Upper lobe of left lung (tissue), 4 donors: ENCODE measurements at regions not wholly inside any gene's neighbourhood (a gene's known extent, or its start where the extent isn't known, plus 50 kb on each side); places are given as distances from the start of the nearest gene placed in this dataset.

ENCODE experiments used
- CTCF ChIP-seq, 6 experiments: fragments of 450-650 bp in 4 of 6; fragments of 200-600 bp in 2 of 6; sonication (generic) in 2 of 6; IDR thresholded peaks; one replicate each; pipeline ENCODE4 v1.5.1; 2016 to 2019; ENCODE audit warnings: antibody characterized with exemption in 6 of 6
- POLR2A ChIP-seq, 4 donors: fragments of 450-650 bp; IDR thresholded peaks; one replicate each; pipeline ENCODE4 v1.5.1; 2016 to 2017; ENCODE audit warnings: antibody characterized with exemption in 4 of 4, mild to moderate bottlenecking in 2 of 4

GRCh38 chr2:136052369-136053362, 65.3 kb downstream of the CXCR4 start:
- TF ChIP-seq CTCF (IDR thresholded peaks at IDR 0.05) (no peak), POLR2A (IDR thresholded peaks at IDR 0.05) (no peak)
